Ishikawa (cell line): ENCODE measurements at regions not wholly inside any gene's neighbourhood (a gene's known extent, or its start where the extent isn't known, plus 50 kb on each side); places are given as distances from the start of the nearest gene placed in this dataset.

ENCODE experiments used
- CEBPB ChIP-seq: IDR thresholded peaks from 2 replicates; pipeline ENCODE4 v1.6.1; 2012
- CREB1 ChIP-seq: IDR thresholded peaks from 2 replicates; pipeline ENCODE4 v1.6.1; 2012; ENCODE audit warnings: low read depth
- EGR1 ChIP-seq: IDR thresholded peaks from 2 replicates; pipeline ENCODE4 v1.6.1; 2012
- EP300 ChIP-seq: IDR thresholded peaks from 2 replicates; pipeline ENCODE4 v1.6.1; 2012; ENCODE audit warnings: borderline replicate concordance
- FOXM1 ChIP-seq: IDR thresholded peaks from 2 replicates; pipeline ENCODE4 v1.6.1; 2012; ENCODE audit warnings: low read depth, borderline replicate concordance
- NFIC ChIP-seq: IDR thresholded peaks from 2 replicates; pipeline ENCODE4 v1.6.1; 2012
- RAD21 ChIP-seq: IDR thresholded peaks from 2 replicates; pipeline ENCODE4 v1.6.1; 2012; ENCODE audit warnings: low read depth
- TAF1 ChIP-seq: IDR thresholded peaks from 2 replicates; pipeline ENCODE4 v1.6.1; 2012; ENCODE audit warnings: low read depth, mild to moderate bottlenecking
- TCF12 ChIP-seq: IDR thresholded peaks from 2 replicates; pipeline ENCODE4 v1.6.1; 2012; ENCODE audit warnings: low read depth
- TEAD4 ChIP-seq: IDR thresholded peaks from 2 replicates; pipeline ENCODE4 v1.6.1; 2012
- YY1 ChIP-seq: IDR thresholded peaks from 2 replicates; pipeline ENCODE4 v1.6.1; 2012; ENCODE audit warnings: low read depth
- ZBTB7A ChIP-seq: IDR thresholded peaks from 2 replicates; pipeline ENCODE4 v1.6.1; 2012; ENCODE audit warnings: low read depth
- TF ChIP-seq, protein P1 (sequence below): IDR thresholded peaks from 2 replicates; pipeline ENCODE4 v1.6.1; 2012; ENCODE audit warnings: low read depth, mild to moderate bottlenecking
- TF ChIP-seq, protein P2 (sequence below): IDR thresholded peaks from 2 replicates; pipeline ENCODE4 v1.6.1; 2012
- TF ChIP-seq, protein P3 (sequence below): IDR thresholded peaks from 2 replicates; pipeline ENCODE4 v1.6.1; 2012

DNA sequence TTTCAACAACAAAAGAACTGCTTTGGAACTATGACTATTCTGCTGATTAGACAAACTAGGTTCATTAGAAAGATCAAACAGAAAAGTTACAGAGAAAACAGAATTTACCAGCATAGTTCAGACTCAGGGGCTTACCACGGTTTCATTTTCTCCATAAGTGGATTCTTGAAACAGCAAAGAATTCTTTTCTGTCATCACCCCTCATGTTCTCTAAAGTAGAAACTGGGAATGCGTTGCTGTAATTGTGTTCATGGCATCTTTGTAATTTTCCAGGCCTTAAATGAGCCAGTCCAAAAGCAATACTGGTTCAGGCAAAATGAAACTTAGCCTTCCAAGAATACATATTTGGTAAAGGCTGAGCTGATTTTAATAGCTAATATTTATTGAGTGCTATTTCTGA, 287.8 kb downstream of the CHL1 start:
- no peak for TF ChIP-seq ZBTB7A
- TF ChIP-seq RAD21: no peak
- no peak for TF ChIP-seq YY1
- no peak for TF ChIP-seq CEBPB
- TF ChIP-seq CREB1: no peak
- TF ChIP-seq EGR1: no peak
- no peak for TF ChIP-seq FOXM1
- TF ChIP-seq EP300: no peak
- TF ChIP-seq NFIC: no peak
- no peak for TF ChIP-seq TCF12
- TF ChIP-seq TEAD4: no peak
- TF ChIP-seq TAF1: no peak
- TF ChIP-seq, protein P1, sequence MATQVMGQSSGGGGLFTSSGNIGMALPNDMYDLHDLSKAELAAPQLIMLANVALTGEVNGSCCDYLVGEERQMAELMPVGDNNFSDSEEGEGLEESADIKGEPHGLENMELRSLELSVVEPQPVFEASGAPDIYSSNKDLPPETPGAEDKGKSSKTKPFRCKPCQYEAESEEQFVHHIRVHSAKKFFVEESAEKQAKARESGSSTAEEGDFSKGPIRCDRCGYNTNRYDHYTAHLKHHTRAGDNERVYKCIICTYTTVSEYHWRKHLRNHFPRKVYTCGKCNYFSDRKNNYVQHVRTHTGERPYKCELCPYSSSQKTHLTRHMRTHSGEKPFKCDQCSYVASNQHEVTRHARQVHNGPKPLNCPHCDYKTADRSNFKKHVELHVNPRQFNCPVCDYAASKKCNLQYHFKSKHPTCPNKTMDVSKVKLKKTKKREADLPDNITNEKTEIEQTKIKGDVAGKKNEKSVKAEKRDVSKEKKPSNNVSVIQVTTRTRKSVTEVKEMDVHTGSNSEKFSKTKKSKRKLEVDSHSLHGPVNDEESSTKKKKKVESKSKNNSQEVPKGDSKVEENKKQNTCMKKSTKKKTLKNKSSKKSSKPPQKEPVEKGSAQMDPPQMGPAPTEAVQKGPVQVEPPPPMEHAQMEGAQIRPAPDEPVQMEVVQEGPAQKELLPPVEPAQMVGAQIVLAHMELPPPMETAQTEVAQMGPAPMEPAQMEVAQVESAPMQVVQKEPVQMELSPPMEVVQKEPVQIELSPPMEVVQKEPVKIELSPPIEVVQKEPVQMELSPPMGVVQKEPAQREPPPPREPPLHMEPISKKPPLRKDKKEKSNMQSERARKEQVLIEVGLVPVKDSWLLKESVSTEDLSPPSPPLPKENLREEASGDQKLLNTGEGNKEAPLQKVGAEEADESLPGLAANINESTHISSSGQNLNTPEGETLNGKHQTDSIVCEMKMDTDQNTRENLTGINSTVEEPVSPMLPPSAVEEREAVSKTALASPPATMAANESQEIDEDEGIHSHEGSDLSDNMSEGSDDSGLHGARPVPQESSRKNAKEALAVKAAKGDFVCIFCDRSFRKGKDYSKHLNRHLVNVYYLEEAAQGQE: no peak
- TF ChIP-seq, protein P2, sequence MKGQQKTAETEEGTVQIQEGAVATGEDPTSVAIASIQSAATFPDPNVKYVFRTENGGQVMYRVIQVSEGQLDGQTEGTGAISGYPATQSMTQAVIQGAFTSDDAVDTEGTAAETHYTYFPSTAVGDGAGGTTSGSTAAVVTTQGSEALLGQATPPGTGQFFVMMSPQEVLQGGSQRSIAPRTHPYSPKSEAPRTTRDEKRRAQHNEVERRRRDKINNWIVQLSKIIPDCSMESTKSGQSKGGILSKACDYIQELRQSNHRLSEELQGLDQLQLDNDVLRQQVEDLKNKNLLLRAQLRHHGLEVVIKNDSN: no peak
- TF ChIP-seq, protein P3, sequence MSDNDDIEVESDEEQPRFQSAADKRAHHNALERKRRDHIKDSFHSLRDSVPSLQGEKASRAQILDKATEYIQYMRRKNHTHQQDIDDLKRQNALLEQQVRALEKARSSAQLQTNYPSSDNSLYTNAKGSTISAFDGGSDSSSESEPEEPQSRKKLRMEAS: no peak

DNA sequence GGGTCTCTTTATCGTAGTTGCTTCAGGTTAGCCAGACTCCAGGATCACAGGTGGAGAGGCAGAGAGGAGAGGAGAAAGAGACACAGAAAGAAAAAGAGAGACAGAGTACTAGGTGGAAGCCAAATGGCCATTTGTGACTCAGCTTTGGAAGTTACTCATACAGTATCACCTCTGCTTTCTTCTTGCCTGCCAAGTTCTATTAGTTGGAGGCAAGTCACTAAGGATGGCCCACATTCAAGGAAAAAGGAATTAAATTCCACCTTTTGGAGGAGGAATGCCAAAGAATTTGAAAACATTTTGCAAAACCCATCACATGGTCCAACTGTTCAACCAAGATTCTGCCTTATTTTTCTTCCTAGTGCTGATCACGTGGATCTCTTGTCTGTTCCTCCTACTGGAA, 291.1 kb downstream of the CHL1 start:
- TF ChIP-seq RAD21: no peak
- TF ChIP-seq ZBTB7A: no peak
- no peak for TF ChIP-seq CREB1
- no peak for TF ChIP-seq CEBPB
- TF ChIP-seq EGR1: no peak
- TF ChIP-seq NFIC: no peak
- TF ChIP-seq, protein P3: no peak
- no peak for TF ChIP-seq TAF1
- TF ChIP-seq, protein P2: no peak
- no peak for TF ChIP-seq FOXM1

DNA sequence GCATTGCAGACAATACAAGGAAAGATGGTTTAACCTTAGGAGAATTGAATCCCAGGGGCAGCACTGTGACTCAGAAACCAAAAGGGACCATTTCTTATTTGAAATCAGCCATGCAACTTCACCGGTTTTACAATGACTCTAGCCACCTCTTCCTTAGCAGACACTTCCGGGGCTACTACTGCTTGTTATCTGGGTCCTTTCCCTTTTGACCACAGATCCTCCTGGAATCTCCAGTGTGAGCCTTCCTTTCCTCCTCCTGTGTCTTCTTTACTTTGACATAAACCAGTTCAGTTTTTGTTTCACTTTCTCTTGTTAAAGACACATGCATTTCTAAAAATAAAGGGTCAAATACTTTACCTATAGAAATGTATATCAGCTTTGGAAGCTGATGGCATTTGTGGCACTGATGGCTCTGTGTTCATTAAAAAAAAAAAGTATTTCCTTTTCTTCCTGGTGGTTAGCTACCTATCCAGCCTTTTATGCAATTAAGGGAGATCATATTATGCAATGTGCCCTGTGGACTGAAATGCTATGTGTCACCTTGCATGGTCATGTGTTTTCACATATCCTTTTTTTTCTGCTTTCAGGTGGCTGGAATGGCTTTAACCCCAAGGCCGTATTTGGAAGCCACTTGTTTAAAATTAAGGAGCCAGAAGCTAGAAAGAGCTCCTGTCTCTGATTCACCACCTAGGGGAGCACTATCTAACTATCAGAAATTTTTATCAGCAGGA, 296.2 kb downstream of the CHL1 start:
- TF ChIP-seq, protein P2: no peak
- no peak for TF ChIP-seq FOXM1
- TF ChIP-seq NFIC: no peak
- TF ChIP-seq CREB1: no peak
- TF ChIP-seq YY1: no peak
- no peak for TF ChIP-seq EP300
- no peak for TF ChIP-seq EGR1
- no peak for TF ChIP-seq ZBTB7A
- no peak for TF ChIP-seq TEAD4
- no peak for TF ChIP-seq RAD21
- TF ChIP-seq, protein P3: no peak
- TF ChIP-seq CEBPB: no peak
- TF ChIP-seq TAF1: no peak
- TF ChIP-seq, protein P1: no peak
- TF ChIP-seq TCF12: no peak

DNA sequence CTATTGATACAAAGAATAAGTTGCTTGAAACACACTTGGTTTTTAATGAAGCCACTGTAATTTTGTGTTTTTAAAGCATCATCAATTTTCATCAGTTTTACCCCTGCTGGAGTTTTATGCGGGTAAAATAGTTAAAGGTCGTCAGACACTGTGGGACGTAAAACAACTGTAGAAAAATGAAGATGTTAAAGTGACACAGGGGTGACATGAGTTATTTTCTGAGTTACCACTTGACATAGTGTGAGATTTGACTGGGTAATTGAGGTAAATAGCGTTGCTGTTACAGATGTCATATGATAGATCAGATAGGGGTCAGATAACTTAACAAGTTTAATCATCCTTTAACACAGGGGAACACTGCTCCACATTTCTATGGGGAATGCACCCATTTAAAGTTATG, 297.6 kb downstream of the CHL1 start:
- TF ChIP-seq TEAD4 (no peak), RAD21 (no peak), EP300 (no peak), CEBPB (no peak), TAF1 (no peak), FOXM1 (no peak), ZBTB7A (no peak), TCF12 (no peak), CREB1 (no peak), EGR1 (no peak), NFIC (no peak), YY1 (no peak)
- TF ChIP-seq, protein P3: no peak
- TF ChIP-seq, protein P1: no peak
- TF ChIP-seq, protein P2: no peak
